Bronchial epithelial cell (primary cell): ENCODE measurements at regions not wholly inside any gene's neighbourhood (a gene's known extent, or its start where the extent isn't known, plus 50 kb on each side); places are given as distances from the start of the nearest gene placed in this dataset.

ENCODE experiments used
- DNase-seq: peaks from one replicate; pipeline ENCODE4 v3.0.0-alpha.2; 2010; ENCODE audit warnings: low read depth
- FAIRE-seq: peaks from 2 replicates; lab custom pipeline; 2011; peaks lifted over from hg19 to GRCh38; lab: Jason Lieb, UNC
- H3K27me3 ChIP-seq: 2 replicates; pipeline ENCODE4 v1.5.1; 2011; ENCODE audit warnings: low read length; ENCODE audit not compliant: control insufficient read depth, insufficient read depth
- H3K36me3 ChIP-seq: 2 replicates; pipeline ENCODE4 v1.5.1; 2011; ENCODE audit warnings: low read length; ENCODE audit not compliant: control insufficient read depth, insufficient read depth
- H3K4me3 ChIP-seq: 2 replicates; pipeline ENCODE4 v1.5.1; 2011; ENCODE audit warnings: mild to moderate bottlenecking, low read depth, low read length, control low read depth
- CTCF ChIP-seq: IDR thresholded peaks from 2 replicates; pipeline ENCODE4 v1.5.1; 2011; ENCODE audit warnings: mild to moderate bottlenecking, moderate library complexity, low read length, control low read depth, inconsistent platforms; ENCODE audit not compliant: insufficient read depth, severe bottlenecking

- TF ChIP-seq CTCF, result no peak
- no peak for FAIRE-seq
- H3K27me3 ChIP-seq, result no peaks in the 10 kb centered on the region
- DNase-seq, result no peak
- H3K4me3 ChIP-seq, result no peak overlapping the region
- H3K36me3 ChIP-seq, result no peaks in the 10 kb centered on the region
These were observed 215.5 kb upstream of the UGT8 start for GRCh38 chr4:114383067-114383466.

- FAIRE-seq, result no peak
These were observed 214.9 kb upstream of the UGT8 start for GRCh38 chr4:114383721-114384120.

GRCh38 chr4:114384629-114385028, 214.0 kb upstream of the UGT8 start:
- peak; percentile 33 for TF ChIP-seq CTCF
- FAIRE-seq, result no peak
- Histone ChIP-seq H3K27me3 (no peaks in the 10 kb centered on the region), H3K4me3 (no peak overlapping the region), H3K36me3 (no peaks in the 10 kb centered on the region)
- peak; percentile 45 for DNase-seq

More at GRCh38 chr4:114383721-114384120, 214.9 kb upstream of the UGT8 start:
- H3K36me3 ChIP-seq, result no peaks in the 10 kb centered on the region
- peak; percentile 59 for DNase-seq
- no peak for TF ChIP-seq CTCF
- H3K27me3 ChIP-seq, result no peaks in the 10 kb centered on the region
- no peak overlapping the region for H3K4me3 ChIP-seq

- no peak overlapping the region for H3K4me3 ChIP-seq
- H3K36me3 ChIP-seq, result no peaks in the 10 kb centered on the region
- peak; percentile 13 for FAIRE-seq
- DNase-seq, result no peak
- no peak for TF ChIP-seq CTCF
- no peaks in the 10 kb centered on the region for H3K27me3 ChIP-seq
These were observed 213.2 kb upstream of the UGT8 start for GRCh38 chr4:114385195-114385985.

GRCh38 chr4:114386637-114387233, 211.9 kb upstream of the UGT8 start:
- H3K4me3 ChIP-seq, result no peak overlapping the region
- no peaks in the 10 kb centered on the region for H3K27me3 ChIP-seq
- peak; percentile 57 for TF ChIP-seq CTCF
- no peaks in the 10 kb centered on the region for H3K36me3 ChIP-seq
- DNase-seq, result peak; percentile 34
- no peak for FAIRE-seq
